ENCODE measurements at regions not wholly inside any gene's neighbourhood (a gene's known extent, or its start where the extent isn't known, plus 50 kb on each side); places are given as distances from the start of the nearest gene placed in this dataset.

GRCh38 chr11:131194726-131195125 lies 175.7 kb upstream of the NTM start:
- TF ChIP-seq CTCF (IDR thresholded peaks at IDR 0.05; ENCODE audit: low read depth, low read length), result no peak
- no peak for TF ChIP-seq EZH2phosphoT487 (IDR thresholded peaks at IDR 0.05; ENCODE audit: low read depth)

Measured in OCI-LY3 (cell line).